ENCODE measurements at regions not wholly inside any gene's neighbourhood (a gene's known extent, or its start where the extent isn't known, plus 50 kb on each side); places are given as distances from the start of the nearest gene placed in this dataset.
A peak's percentile ranks its signal among the peaks of the same experiment; 100 is the strongest.
"Not testable (repeated sequence)": the region's sequence is repeated elsewhere in the genome, so short reads cannot be mapped to it uniquely, and the experiment has no call there.

- BruUV-seq (replicated peaks); H3K27me3 ChIP-seq (replicated peaks; ENCODE audit: control insufficient read depth, insufficient read depth, low read length); H3K4me3 Mint-ChIP-seq (ENCODE audit: unreplicated experiment); DNase-seq; H3K27me3 Mint-ChIP-seq (ENCODE audit: insufficient read depth, unreplicated experiment); CTCF ChIA-PET; intact Hi-C loops (cut with micrococcal nuclease; ENCODE audit: unreplicated experiment); H3K36me3 Mint-ChIP-seq (ENCODE audit: insufficient read depth, unreplicated experiment); H3K36me3 ChIP-seq (ENCODE audit: control insufficient read depth, insufficient read depth, low read length); H3K4me3 ChIP-seq (ENCODE audit: low read depth, low read length); H3K9me3 ChIP-seq; H3K9me3 Mint-ChIP-seq (ENCODE audit: unreplicated experiment); H3K4me1 ChIP-seq; H3K27ac Mint-ChIP-seq (ENCODE audit: unreplicated experiment): not testable (repeated sequence)
- POLR2A ChIA-PET, result interaction anchor here (0.6 kb wide), 1 partner anchor 31 kb away, joined by 3 read pairs; no protein-coding TSS in a partner anchor
- peaks cover 14% of the 10 kb centered on the region for H3K4me1 Mint-ChIP-seq (ENCODE audit: low read depth, unreplicated experiment)
Observed at GRCh38 chr4:69344786-69345185, 64.5 kb downstream of the UGT2B28 start.

GRCh38 chr4:69348746-69349145, 68.5 kb downstream of the UGT2B28 start:
- BruUV-seq (replicated peaks); H3K4me1 Mint-ChIP-seq (ENCODE audit: low read depth, unreplicated experiment); H3K4me3 Mint-ChIP-seq (ENCODE audit: unreplicated experiment): not testable (repeated sequence)

GRCh38 chr4:69360271-69360670, 80.0 kb downstream of the UGT2B28 start:
- Mint-ChIP-seq H3K27me3 (ENCODE audit: insufficient read depth, unreplicated experiment) (peaks cover 3% of the 10 kb centered on the region), H3K4me3 (ENCODE audit: unreplicated experiment) (no peak overlapping the region), H3K36me3 (ENCODE audit: insufficient read depth, unreplicated experiment) (no peaks in the 10 kb centered on the region), H3K9me3 (ENCODE audit: unreplicated experiment) (no peaks in the 10 kb centered on the region), H3K4me1 (ENCODE audit: low read depth, unreplicated experiment) (no peaks in the 10 kb centered on the region), H3K27ac (ENCODE audit: unreplicated experiment) (no peak overlapping the region)
- POLR2A ChIA-PET, result no interaction called here
- Histone ChIP-seq H3K4me1 (no peaks in the 10 kb centered on the region), H3K36me3 (ENCODE audit: control insufficient read depth, insufficient read depth, low read length) (no peaks in the 10 kb centered on the region), H3K27me3 (replicated peaks; ENCODE audit: control insufficient read depth, insufficient read depth, low read length) (no peaks in the 10 kb centered on the region), H3K4me3 (ENCODE audit: low read depth, low read length) (no peak overlapping the region), H3K9me3 (no peaks in the 10 kb centered on the region)
- TF ChIP-seq CTCF (IDR thresholded peaks at IDR 0.05; ENCODE audit: insufficient read depth in 1 of 2, low read depth in 1 of 2, low read length in 1 of 2, severe bottlenecking in 1 of 2, unreplicated experiment in 1 of 2), result no peak
- intact Hi-C loops (cut with micrococcal nuclease; ENCODE audit: unreplicated experiment), result no loop called here
- CTCF ChIA-PET, result no interaction called here
- no TSS peak for BruUV-seq (replicated peaks)
- peak in 1 of 2 experiments; percentile 7 for DNase-seq

More at GRCh38 chr4:69348746-69349145, 68.5 kb downstream of the UGT2B28 start:
- H3K9me3 Mint-ChIP-seq (ENCODE audit: unreplicated experiment); H3K4me3 ChIP-seq (ENCODE audit: low read depth, low read length); H3K27me3 ChIP-seq (replicated peaks; ENCODE audit: control insufficient read depth, insufficient read depth, low read length); DNase-seq; H3K27ac Mint-ChIP-seq (ENCODE audit: unreplicated experiment); POLR2A ChIA-PET; H3K36me3 Mint-ChIP-seq (ENCODE audit: insufficient read depth, unreplicated experiment); H3K36me3 ChIP-seq (ENCODE audit: control insufficient read depth, insufficient read depth, low read length); H3K9me3 ChIP-seq; intact Hi-C loops (cut with micrococcal nuclease; ENCODE audit: unreplicated experiment); H3K27me3 Mint-ChIP-seq (ENCODE audit: insufficient read depth, unreplicated experiment); CTCF ChIA-PET; H3K4me1 ChIP-seq: not testable (repeated sequence)

DNA sequence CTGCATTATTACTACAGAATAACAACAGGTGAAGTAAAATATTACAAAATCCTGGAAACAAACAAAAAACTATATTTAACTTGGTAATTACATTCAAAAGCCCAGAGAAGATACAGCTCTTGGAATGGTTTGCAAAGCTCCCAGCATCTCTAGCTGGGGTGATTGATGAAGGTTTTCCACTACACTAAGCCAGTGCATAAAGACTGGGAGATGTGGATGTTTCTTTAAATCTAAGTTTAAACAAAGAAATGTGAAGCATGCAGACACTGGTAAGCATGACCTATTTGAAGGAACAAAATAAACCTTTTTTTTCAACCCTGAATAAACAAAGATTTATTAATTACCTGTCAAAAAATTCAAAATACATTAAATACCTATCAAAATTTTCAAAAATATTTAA, 80.5 kb downstream of the UGT2B28 start:
- H3K9me3 ChIP-seq; DNase-seq; H3K27me3 Mint-ChIP-seq (ENCODE audit: insufficient read depth, unreplicated experiment); CTCF ChIA-PET; H3K4me1 Mint-ChIP-seq (ENCODE audit: low read depth, unreplicated experiment); H3K4me3 Mint-ChIP-seq (ENCODE audit: unreplicated experiment); POLR2A ChIA-PET; BruUV-seq (replicated peaks); H3K9me3 Mint-ChIP-seq (ENCODE audit: unreplicated experiment); H3K27me3 ChIP-seq (replicated peaks; ENCODE audit: control insufficient read depth, insufficient read depth, low read length); H3K4me3 ChIP-seq (ENCODE audit: low read depth, low read length); intact Hi-C loops (cut with micrococcal nuclease; ENCODE audit: unreplicated experiment); H3K36me3 ChIP-seq (ENCODE audit: control insufficient read depth, insufficient read depth, low read length); H3K36me3 Mint-ChIP-seq (ENCODE audit: insufficient read depth, unreplicated experiment); H3K4me1 ChIP-seq; H3K27ac Mint-ChIP-seq (ENCODE audit: unreplicated experiment): not testable (repeated sequence)

Measured in Caco-2 (cell line).